Activated T-cell treated with anti-CD3 and anti-CD28 coated beads, Interleukin-2, amount 50 U/mL, for 48 hours (primary cell): ENCODE measurements at regions not wholly inside any gene's neighbourhood (a gene's known extent, or its start where the extent isn't known, plus 50 kb on each side); places are given as distances from the start of the nearest gene placed in this dataset.
A peak's percentile ranks its signal among the peaks of the same experiment; 100 is the strongest.
"Not testable (repeated sequence)": the region's sequence is repeated elsewhere in the genome, so short reads cannot be mapped to it uniquely, and the experiment has no call there.

Experiments
- DNase-seq, 2 experiments: peaks; one replicate each; pipeline ENCODE4 v3.0.0-alpha.2; 2020

- DNase-seq, result no peak
Observed at GRCh38 chr9:40928803-40929487, 199.5 kb downstream of the FOXD4L6 start.

- DNase-seq, result no peak
Observed at GRCh38 chr9:40927851-40928802, 200.4 kb downstream of the FOXD4L6 start.

DNA sequence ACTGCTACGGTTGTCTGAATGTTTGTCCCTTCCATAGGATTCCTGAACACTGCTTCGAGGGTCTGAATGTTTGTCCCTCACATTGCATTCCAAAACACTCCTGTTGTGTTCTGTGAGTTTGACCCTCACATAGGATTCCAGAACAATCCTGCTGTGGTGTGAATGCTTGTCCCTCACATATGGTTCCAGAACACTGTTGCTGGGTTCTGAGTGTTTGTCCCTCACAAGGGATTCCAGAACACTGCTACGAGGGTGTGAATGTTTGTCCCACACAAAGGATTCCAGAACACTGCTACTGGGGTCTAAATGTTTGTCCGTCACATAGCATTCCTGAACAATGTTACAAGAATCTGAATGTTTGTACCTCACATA, 201.2 kb downstream of the FOXD4L6 start:
- DNase-seq, result no peak

DNA sequence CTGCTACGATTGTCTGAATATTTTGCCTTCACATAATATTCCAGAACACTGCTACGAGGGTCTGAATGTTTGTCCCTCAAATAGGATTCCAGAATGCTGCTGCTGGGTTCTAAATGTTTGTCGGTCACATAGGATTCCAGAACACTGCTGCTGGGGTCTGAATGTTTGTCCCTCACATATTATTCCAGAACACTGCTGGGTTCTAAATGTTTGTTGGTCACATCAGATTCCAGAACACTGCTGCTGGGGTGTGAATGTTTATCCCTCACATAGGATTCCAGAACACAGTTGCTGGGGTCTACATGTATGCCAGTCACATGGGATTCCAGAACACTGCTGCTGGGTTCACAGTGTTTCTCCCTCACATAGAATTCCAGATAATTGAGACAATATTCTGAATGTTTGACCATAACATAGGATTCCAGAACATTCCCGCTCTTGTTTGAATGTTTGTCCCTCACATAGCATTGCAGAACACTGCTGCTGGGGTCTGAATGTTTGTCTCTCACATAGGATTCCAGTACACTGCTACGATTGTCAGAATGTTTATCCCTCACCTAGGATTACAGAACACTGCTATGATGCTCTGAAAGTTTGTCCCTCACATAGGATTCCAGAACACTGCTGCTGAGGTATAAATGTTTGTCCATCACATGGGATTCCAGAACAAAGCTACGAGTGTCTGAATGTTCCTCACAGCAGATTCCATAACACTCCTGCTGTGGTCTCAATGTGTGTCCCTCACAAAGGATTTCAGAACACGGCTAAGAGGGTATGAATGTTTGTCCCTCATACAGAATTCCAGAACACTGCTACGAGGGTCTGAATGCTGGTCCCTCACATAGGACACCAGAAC, 201.8 kb downstream of the FOXD4L6 start:
- no peak for DNase-seq

- no peak for DNase-seq
Observed at GRCh38 chr9:40925149-40925548, 203.3 kb downstream of the FOXD4L6 start.

DNA sequence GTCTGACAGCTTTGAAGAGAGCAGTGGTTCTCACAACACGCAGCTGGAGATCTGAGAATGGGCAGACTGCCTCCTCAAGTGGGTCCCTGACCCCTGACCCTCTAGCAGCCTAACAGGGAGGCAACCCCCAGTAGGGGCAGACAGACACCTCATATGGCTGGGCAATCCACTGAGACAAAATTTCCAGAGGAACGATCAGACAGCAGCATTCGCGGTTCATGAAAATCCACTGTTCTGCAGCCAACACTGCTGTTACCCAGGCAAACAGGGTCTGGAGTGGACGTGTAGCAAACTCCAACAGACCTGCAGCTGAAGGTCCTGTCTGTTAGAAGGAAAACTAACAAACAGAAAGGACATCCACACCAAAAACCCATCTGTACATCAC, 212.1 kb downstream of the FOXD4L6 start:
- not testable (repeated sequence) for DNase-seq

- not testable (repeated sequence) for DNase-seq
Observed at GRCh38 chr9:40915660-40916398, 212.7 kb downstream of the FOXD4L6 start.

DNA sequence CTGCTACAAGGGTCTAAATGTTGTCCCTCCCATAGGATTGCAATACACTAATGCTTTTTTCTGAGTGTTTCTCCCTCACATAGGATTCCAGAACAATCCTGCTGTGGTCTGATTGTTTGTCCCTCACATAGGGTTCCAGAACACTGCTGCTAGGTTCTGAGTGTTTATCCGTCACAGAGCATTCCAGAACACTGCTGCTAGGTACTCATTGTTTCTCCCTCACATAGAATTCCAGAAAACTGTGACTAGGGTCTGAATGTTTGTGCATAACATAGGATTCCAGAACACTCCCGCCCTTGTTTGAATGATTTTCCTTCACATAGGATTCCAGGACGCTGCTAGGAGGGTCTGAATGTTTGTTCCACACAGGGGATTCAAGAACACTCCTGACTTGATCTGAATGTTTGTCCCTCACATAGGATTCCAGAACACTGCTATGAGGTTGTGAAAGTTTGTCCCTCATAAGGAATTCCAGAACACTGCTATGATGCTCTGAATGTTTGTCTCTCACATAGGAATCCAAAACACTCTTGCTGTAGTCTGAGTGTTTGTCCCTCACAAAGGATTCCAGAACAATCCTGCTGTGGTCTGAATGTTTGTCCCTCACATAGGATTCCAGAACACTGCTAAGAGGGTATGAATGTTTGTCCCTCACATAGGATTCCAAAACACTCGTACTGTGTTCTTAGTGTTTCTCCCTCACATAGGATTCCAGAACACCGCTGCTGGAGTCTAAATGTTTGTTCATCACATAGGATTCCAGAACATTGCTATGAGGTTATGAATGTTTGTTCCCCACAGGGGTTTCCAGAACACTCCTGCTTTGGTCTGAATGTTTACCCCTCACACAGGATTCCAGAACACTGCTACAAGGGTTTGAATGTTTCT, 213.5 kb downstream of the FOXD4L6 start:
- no peak for DNase-seq

DNA sequence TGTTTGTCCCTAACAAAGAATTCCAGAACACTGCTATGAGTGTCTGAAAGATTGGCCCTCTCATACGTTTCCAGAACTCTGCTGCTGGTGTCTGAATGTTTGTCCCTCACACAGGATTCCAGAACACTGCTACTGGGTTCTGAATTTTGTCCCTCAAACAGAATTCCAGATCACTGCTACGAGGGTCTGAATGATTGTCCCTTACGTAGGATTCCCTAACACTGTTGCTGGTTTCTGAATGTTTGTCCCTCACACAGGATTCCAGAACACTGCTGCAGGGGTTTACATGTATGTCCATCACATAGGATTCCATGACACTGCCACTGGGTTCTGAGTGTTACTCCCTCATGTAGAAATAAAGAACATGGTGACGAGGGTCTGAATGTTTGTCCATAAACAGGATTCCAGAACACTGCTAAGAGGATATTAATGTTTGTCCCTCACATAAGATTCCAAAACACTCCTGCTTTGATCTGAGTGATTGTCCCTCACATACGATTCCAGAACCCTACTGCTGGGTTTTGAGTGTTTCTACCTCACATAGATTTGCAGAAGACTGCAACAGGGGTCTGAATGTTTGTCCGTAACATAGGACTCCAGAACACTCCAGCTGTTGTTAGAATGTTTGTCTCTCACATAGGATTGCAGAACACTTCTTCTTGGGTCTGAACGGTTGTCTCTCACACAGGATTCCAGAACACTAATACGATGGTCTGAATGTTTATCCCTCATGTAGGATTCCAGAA, 214.4 kb downstream of the FOXD4L6 start:
- no peak for DNase-seq

DNA sequence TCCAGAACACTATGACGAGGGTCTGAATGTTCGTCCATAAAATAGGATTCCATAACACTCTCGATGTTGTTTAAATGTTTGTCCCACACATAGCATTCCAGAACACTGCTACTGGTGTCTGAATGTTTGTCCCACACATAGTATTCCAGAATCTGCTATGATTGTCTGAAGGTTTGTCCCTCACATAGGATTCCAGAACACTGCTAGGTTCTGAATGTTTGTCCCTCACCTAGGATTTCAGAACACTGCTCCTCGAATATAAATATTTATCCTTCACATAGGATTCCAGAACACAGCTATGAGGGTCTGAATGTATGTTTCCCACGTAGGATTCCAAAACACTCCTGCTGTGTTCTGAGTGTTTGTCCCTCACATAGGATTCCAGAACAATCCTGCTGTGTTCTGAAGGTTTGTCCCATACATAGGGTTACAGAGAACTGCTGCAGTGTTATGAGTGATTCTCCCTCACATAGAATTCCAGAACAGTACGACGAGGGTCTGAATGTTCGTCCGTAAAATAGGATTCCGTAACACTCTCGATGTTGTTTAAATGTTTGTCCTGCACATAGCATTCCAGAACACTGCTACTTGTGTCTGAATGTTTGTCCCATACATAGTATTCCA, 215.3 kb downstream of the FOXD4L6 start:
- DNase-seq, result no peak

DNA sequence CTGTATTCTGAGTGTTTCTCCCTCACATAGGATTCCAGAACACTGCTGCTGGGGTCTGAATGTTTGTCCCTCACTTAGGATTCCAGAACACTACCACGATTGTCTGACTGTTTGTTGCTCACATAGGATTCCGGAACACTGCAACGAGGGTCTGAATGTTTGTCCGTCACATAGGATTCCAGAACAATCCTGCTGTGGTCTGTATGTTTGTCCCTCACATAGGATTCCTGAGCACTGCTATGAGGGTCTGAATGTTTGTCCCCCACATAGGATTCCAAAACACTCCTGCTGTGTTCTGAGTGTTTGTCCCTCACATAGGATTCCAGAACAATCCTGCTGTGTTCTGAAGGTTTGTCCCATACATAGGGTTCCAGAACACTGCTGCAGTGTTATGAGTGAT, 215.8 kb downstream of the FOXD4L6 start:
- not testable (repeated sequence) for DNase-seq

DNA sequence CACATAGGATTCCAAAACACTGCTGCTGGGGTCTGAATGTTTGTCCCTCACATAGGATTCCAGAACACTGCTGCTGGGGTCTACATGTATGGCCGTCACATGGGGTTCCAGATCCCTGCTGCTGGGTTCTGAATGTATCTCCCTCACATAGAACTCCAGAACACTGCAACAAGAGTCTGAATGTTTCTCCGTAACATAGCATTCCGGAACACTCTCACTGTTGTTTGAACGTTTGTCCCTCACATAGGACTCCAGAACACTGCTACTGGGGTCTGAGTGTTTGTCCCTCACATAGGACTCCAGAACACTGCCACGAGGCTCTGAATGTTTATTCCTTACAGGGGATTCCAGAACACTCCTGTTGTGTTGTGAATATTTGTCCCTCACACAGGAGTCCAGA, 216.8 kb downstream of the FOXD4L6 start:
- DNase-seq, result peak in 1 of 2 experiments; percentile 7

GRCh38 chr9:40910995-40911394, 217.5 kb downstream of the FOXD4L6 start:
- DNase-seq, result peak in 1 of 2 experiments; percentile 5

DNA sequence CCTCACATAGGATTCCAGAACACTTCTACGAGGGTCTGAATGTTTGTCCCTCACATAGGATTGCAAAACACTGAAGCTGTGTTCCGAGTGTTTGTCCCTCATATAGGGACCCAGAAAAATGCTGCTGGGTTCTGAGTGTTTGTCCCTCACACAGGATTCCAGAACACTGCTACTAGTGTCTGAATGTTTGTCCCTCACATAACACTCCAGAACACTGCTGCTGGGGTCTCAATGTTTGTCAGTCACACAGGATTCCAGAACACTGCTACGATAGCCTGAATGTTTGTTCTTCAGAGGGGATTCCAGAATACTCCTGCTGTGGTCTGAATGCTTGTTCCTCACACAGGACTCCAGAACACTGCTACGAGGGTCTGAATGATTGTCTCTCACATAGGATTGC, 218.7 kb downstream of the FOXD4L6 start:
- no peak for DNase-seq

DNA sequence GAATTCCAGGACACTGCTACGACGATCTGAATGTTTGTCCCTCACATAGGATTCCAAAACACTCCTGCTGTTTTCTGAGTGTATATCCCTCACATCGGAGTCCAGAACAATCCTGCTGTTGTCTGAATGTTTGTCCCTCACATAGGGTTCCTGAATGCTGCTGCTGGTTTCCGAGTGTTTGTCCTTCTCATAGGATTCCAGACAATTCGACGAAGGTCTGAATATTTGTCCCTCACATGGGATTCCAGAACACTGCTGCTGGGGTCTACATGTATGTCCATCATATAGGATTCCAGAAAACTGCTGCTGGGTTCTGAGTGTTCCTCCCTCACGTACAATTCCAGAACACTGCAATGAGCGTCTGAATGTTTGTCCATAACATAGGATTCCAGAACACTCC, 219.4 kb downstream of the FOXD4L6 start:
- not testable (repeated sequence) for DNase-seq

DNA sequence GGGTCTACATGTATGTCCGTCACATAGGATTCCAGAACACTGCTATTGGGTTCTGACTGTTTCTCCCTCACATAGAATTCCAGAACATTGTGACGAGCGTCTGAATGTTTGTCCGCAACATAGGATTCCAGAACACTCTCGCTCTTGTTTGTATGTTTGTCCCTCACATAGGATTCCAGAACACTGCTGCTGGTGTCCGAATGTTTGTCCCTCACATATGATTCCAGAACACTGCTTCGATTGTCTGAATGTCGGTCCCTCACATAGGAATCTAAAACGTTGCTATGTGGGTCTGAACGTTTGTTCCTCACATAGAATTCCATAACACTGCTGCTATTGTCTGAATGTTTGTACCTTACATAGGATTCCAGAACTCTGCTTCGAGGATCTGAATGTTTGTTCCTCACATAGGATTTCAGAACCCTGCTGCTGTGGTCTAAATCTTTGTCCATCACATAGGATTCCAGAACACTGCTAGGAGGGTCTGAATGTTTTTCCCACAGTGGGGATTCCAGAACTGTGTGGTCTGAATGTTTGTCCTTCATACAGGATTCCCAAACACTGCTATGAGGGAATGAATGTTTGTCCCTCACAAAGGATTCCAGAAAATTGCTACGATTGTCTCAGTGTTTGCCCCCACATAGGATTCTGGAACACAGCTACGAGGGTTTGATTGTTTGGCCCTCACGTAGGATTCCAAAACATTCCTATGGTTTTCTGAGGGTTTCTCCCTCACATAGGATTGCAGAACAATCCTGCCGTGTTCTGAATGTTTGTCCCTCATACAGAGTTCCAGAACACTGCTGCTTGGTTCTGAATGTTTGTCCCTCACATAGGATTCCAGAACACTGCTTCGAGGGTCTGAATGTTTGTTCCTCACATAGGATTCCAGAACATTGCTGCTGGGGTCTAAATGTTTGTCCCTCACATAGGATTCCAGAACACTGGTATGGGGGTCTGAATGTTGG, 220.5 kb downstream of the FOXD4L6 start:
- peak in 1 of 2 experiments; percentile 4 for DNase-seq

- peak in 1 of 2 experiments; percentile 9 for DNase-seq
Observed at GRCh38 chr9:40906879-40907278, 221.6 kb downstream of the FOXD4L6 start.

DNA sequence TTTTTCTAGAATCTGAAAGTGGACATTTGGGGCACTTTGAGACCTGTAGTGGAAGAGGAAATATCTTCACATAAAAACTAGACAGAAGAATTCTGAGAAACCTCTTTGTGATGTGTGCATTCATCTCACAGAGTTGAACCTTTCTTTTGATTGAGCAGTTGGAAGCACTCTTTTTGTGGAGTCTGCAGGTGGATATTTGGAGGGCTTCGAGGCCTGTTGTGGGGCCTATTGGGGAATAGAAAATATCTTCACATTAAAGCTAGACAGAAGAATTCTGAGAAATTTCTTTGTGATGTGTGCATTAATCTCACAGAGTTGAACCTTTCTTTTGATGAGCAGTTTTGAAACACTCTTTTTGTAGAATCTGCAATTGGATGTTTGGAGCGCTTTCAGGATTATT, 236.2 kb downstream of the FOXD4L6 start:
- DNase-seq, result not testable (repeated sequence)

GRCh38 chr9:40885858-40886257, 242.6 kb downstream of the FOXD4L6 start:
- DNase-seq, result not testable (repeated sequence)
